ENCODE measurements at regions not wholly inside any gene's neighbourhood (a gene's known extent, or its start where the extent isn't known, plus 50 kb on each side); places are given as distances from the start of the nearest gene placed in this dataset.

DNA sequence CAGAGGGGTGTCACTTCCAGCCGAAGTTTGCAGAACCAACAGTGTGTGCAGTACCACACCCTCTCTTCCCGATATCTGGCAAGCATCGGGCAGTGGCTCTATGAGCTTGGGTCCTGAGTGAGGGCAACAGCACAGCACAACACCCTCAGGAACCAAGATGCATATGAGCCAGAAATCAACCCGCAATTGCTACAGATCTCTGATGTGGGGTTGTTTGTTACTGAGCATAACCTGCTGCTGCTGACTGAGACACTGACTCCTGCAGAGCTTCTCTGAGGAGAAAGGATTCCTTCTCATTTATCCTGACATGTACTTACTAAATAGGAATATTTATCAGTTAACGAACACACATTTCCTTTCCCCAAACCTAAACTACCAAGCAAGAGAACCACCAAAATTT, 218.3 kb downstream of the RBFOX3 start:
- DNase-seq: no peak

DNA sequence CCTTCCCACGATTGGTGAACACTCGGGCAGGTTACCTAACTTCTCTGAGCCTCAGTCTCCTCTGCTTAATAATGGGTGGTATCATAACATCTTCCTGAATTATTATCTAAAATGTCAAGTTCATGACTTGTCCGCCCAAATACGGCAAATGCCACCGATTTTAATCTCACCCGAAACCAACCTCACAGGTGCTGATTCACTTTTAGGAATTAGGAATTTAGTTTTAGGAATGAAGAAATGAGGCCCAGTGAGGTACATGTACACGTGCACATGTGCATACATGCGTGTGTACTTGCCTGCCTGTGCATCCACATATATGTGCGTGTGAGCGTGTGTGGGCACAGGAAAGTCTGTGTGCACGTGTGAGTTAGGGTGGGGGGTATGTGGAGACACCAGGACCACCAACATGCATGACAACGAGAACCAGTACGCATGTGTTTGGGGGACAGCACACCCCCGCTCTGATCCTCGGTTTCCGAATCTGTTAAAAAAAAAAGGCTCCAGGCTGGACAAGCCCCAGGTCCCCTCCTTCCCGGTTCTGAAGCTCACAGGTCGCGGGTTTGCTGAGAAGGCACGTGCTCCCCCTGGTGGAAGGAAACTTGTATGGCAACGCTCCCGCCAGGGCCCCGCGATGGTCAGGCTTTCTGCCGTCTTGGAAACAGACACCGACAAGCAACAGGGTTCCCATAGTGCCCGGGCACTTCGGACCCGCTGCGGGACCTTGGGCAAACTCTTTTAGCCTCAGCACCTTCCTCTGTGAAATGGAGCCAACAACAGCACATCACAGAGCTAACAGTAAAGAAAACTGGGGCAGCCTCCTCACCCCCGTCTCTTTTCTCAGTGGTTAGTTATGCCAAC, 219.2 kb downstream of the RBFOX3 start:
- peak; percentile 71 for DNase-seq

DNA sequence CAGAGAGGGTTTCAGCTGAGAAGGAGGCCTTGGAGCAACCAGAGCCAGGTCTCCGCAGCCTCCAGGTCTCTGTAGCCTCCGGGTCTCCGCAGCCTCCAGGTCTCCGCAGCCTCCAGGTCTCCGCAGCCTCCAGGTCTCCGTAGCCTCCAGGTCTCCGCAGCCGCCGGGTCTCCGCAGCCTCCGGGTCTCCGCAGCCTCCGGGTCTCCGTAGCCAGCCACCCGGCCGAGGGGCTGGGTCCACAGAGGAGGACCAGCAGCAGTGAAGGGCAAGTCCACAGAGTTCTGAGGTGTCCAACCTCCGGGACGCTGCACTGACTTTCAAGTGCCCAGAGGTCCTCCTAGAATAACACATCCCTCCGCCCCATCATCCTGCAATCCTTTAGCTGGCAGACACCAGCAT, 221.0 kb downstream of the RBFOX3 start:
- no peak for DNase-seq

DNA sequence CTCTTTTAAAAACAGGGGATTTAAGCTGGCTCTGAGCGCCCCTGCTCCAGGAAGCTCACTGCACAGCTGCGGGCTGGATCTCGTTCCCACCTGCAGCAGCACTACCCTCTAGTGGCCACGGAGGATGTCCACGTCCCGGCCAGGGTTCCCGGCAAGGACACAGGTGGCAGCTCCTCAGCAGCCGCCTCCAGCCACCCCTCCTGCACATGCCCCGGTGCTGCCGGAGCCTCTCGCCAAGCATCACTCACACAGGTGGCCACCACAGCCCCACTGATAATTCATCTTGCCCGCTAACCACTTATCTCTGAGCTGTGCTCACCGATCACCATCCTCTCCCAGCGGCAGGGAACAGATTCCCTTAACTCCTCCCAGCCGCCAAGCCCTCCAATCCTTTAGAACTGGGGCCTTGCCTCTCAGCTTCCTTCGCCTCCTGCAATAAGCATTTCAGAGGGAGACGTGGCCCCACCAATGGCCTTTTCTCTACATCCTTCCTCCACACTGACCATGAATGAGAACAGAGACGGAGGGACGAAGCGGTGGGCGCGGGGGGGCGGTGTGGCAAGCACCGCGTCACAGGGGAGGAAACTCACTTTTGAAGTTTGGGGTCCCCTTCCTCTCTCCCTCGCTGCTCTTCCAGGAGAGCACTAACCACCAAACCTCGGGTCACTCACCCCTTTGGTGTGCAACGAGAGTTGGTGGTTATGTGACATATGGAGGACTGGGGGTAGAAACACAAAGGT, 222.1 kb downstream of the RBFOX3 start:
- DNase-seq: no peak

DNA sequence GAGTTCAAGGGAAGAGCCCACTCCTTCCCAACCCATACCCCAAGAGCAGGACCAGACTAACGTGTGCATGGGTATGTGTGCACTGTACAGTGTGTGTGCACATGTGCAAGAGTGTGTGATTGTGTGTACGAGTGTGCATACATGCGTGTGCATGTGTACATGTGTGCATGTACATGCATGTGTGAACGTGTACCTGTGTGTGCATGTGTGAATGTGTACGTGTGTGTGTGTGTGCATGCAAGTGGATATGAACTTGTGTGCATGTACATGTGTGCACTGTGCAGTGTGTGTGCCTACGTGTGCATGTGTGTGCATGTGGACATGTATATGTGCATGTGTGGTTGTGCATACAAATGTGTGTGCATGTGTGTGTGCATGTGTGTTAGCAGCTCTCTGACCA, 223.1 kb downstream of the RBFOX3 start:
- no peak for DNase-seq

DNA sequence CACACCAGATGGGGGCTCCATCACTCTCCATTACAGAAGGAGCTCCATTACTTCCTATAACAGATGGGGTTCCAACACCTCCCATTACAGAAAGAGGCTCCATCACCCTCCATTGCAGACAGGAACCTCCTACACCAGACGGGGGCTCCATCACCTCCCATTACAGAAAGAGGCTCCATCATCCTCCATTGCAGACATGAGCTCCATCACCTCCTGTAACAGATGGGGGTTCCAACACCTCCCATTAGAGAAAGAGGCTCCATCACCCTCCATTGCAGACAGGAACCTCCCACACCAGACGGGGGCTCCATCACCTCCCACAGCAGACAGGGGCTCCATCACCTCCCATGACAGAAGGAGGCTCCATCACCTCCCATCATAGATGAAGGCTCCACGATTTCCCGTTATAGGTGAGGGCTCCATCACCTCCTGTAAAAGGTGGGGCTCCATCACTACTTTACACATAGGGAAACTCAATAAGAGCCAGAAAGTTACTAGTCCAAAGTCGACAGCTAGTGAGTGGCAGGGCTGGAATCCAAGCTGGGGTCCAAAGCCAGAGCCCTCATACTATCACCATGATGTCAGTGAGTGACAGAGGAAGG, 224.8 kb downstream of the RBFOX3 start:
- DNase-seq: no peak

DNA sequence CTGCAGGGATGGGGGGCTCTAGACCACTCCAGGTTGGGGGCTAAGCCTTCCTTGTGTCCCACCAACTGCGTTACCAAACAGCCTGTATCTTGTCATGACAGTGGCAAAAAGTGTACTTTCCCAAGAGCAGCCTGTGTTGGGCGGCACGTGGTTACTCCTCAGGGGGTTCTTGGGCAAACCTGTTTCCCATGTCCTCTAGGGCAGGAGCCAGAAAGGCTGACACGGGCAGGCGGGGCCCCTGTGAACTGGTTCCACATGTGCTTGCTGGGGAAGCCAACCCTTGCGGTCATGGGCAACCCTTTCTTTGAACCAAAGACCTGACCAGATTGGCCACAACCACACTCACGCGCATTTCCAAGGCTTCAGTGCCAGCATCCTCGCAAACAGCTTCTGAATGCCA, 228.5 kb downstream of the RBFOX3 start:
- no peak for DNase-seq

DNA sequence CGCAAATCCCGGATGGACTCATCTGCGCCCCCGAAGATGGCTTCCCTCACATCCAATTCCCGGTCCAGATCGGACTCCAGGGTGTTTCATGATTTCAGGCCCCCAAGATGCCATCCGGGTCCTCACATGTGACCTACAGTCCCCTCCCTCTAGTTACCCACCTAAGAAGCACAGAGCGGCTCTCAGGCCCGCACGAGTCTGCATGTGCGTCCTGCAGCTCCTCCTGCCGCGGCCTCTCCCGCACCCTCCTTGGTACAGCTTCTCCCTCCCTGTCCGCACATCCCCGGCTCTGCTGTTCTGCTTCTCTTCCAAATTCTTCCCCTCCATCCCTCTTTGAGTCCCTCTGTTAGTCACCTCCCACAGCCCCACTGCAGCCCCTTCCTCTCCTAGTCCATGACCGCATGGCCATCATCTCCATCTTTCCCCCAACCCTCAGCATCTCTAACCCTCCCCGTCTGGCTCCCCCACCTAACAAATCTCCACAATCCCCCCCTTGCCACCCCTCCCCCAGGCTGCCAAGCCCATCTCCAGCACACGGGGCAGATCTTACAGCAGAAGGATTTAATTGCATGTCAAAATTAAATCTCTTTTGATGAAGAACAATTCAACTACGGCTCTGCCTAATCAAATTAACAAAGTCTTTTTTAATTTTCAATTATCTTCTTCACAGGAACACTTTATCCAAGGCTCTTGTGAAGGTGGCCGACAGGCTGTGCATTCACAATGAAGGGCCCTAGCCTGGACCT, 231.0 kb downstream of the RBFOX3 start:
- DNase-seq: no peak

DNA sequence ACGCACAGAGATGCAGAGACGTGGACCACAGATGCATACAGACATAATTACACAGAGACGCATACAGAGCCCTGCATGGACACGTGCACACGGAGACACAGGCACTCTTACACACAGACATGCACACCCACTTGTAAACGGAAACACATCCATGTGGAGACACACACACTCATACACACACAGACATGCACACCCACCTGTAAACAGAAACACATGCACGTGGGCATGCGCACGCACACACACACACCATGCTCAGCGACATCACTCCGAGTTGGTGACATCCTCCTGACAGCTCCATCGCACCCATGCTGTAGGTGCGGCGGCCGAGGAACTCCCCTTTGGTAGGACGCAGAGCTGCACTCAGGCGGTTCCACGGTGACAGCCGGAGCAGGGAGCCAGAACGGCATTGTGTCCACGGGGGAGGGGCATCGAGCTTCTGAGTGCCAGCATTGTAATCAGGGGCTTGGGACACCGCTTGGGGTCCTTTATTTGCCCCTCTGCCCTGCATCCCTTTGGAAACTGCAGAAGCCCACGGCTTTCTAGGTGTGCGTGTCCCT, 233.5 kb downstream of the RBFOX3 start:
- no peak for DNase-seq

DNA sequence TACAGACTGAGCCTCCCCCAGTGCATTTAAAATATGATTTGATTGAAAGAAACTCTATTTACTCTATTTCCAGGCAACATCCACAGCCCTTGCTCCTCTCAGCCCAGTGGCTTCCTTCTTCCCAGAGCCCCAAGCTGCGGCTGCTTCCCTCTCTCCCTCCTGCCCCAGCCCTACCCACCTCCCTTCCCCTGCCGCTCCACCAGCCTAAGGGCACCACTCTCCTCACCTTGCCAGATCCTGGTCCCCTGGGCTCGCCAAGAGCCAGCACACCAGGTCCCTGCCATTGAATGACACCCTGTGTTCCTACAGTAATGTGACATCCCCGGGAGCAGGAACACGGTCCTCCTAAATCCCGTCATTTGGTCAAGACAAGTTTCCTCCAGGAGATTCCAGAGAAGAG, 236.0 kb downstream of the RBFOX3 start:
- DNase-seq: no peak

DNA sequence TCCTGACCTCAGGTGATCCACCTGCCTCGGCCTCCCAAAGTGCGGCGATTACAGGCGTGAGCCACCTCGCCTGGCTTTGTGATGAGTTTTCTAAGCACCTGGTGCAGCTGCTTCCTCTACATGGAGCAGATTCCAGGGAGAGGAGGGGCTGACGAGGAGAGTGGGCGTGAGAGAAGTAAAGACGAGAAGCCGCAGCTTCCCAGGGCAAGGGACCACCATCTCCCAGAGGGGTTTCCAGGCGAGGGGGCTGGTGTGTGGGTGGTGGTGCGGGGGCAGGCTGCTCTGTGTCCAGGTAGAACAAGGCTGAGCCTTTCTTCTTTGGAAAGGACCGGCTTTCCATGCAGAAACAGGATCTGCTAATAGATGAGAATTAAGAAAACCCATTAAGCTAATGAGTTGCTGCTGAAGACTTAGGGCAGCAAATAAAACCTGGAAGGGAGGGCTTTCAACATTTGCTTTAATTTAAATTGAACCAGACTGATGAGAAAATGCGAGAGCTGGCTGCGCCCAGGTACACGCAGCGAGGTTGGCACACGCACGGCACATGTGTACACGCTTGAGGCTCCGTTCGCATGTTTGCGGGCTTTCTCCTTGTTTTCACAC, 236.7 kb downstream of the RBFOX3 start:
- no peak for DNase-seq

DNA sequence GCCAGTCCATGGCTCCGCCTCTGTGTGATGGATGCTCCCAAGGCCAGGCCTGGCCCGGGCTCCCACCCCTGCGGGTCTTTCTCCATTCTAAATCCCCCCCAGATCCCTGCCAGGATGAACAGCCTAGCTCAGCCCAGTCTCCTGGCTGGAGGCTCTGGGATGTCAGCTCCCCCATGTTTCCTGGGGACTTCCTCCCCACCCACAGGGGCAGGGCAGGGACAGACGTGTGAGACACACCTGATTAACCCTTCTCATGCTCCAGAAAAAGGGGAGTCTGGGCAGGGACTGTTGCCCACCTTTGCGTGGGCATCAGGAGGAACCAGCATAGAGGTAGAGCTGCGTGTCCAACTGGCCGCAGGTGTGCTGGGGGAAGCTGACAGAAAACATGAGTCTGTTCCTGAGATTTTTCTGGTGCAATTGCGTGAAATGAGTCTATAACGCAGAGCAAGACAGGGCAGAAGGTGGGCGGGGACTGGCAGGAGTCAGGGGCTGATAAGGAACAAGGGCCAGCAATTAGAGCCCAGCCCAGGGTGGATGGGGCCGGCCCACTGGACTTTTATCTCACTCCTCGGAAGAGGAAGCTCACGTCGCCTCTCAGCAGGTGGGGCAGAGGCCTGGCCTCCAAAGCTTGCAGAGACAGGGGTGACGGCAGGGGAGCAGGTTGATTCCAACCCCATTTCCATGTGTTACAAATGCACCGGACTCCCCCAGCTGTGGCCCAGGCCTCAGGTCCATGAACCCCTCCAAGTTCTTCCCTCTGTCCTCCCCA, 238.2 kb downstream of the RBFOX3 start:
- no peak for DNase-seq

DNA sequence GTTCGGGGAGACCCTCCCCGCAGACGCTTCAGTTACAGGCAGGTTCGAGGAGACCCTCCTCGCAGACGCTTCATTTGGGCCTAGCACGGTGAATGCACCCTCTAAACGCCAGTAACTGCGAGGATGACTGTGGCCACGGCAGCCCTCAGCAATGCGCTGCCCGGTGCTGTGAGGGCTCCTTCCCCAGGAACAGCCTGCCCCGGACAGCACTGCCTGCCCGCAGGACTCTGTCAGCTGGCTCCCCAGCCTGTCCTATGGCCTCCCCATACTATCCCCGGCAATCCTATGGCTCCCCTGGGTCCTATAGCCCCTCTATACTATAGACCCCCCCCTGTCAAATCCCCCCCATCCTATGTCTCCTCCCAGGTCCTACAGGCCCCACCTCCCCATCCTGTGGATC, 238.9 kb downstream of the RBFOX3 start:
- no peak for DNase-seq

DNA sequence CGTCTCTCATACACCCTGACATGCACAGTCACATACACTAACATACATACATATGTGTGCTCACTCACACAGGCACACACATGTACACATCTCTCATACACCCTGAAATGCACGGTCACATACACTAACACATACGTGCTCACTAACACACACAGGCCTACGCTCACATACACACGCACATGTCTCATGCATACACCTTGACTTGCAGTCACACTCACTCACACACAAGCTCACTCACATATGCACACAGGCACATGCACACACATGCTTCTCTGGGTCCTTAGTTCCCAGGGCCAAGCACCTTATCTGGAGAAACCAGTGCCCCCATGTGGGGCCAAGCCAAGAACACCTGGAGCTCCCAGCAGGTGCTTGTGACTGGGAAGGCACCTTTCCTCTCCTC, 240.3 kb downstream of the RBFOX3 start:
- no peak for DNase-seq

DNA sequence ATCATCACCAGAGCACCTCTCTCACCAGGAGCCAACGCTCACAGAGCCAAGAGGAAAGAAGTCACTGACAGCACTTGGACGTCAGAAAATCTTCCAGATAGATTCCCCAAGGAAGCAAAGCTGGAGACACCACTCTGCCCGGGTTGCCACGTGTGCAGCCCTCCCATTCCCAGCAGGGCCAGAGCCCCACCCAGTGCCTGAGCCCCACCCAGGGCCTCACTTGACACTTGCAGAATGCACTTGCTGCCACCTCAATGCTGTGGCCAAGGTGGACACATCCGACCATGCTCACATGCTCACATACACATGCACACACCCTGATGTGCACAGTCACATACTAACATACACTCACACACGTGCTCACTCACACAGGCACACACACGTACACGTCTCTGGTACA, 240.7 kb downstream of the RBFOX3 start:
- no peak for DNase-seq

DNA sequence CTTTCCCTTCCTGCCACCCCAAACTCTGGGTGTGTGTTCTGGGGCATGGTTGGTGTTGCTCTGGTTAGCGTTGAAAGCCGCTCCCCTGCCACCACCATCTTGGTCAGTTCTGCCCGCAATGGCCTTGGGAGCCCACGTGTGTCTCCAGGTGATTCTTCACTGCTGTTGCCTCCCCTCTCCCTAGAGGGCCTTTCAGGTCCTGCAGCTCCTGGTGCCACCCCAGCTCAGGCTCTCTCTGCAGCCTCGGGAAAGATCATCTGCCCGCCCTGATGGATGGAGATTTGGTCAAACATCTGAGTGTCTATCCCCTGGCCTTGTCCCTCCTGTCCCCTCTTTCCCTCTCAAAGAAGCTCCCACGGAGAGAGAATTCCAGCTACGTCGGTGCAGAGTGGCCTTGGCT, 241.3 kb downstream of the RBFOX3 start:
- no peak for DNase-seq

DNA sequence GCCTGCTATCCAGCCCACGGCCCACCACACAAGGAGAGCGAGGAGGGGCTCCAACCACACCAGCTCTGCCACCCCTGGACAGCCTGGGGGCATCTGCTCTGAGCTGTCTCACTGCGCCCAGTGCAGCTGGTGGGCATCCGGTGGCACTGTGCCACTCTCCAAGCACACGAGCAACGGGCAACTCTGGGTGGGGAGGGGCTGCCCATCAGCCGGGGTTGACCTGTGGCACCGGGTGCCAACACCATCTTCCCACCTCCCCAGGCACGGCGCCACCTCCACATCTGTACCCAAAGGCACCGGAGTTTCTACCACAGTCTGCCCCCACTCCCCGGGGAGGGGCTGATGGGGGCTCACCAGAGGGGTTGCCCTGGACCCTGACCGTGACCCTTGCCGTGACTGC, 241.8 kb downstream of the RBFOX3 start:
- no peak for DNase-seq

DNA sequence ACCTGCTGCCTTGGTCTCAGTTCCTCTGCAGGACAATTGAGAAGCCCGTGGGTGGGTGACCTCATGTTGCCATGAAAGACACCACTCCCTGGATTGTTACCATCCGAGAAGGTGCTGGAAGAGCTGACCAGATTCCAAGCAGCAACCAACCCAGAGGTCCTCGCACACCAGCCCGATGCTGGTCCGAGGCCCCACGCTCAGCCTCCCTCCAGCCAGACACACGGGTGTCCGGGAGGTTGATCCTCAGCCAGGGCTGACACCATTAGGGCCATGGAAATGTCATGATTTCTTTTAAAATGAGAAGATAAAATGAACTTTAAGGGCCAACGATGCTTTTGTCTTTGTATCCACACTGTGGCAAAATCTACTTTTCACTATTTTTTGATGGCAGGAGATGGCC, 242.3 kb downstream of the RBFOX3 start:
- no peak for DNase-seq

DNA sequence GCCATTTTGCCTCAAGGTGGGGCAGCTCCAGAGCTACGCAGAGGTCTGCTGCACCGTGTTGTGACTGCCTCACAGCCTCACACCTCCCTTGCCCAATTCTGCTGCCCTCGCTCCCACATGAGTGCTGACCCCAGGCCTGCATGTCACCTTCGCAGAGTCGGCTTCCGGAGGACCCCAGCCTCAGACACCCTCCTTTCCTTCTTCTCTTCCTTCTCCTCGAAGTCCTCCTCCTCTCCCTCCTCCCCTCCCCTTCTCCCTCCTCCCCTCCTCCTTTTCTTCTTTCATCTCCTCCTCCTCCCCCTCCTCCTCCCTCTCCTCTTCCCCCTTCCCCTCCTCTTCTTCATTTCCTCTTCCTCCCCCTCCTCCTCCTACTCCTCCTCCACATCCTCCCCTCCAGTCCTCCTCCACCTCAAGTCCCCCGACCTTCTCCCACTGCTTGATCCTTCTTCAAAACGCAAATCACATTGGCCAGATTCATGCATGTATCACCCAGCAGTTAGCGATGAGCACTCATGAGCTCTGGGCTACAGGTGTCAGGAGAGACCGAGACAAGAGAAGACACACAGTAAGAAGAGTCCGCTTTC, 243.8 kb downstream of the RBFOX3 start:
- DNase-seq: no peak

DNA sequence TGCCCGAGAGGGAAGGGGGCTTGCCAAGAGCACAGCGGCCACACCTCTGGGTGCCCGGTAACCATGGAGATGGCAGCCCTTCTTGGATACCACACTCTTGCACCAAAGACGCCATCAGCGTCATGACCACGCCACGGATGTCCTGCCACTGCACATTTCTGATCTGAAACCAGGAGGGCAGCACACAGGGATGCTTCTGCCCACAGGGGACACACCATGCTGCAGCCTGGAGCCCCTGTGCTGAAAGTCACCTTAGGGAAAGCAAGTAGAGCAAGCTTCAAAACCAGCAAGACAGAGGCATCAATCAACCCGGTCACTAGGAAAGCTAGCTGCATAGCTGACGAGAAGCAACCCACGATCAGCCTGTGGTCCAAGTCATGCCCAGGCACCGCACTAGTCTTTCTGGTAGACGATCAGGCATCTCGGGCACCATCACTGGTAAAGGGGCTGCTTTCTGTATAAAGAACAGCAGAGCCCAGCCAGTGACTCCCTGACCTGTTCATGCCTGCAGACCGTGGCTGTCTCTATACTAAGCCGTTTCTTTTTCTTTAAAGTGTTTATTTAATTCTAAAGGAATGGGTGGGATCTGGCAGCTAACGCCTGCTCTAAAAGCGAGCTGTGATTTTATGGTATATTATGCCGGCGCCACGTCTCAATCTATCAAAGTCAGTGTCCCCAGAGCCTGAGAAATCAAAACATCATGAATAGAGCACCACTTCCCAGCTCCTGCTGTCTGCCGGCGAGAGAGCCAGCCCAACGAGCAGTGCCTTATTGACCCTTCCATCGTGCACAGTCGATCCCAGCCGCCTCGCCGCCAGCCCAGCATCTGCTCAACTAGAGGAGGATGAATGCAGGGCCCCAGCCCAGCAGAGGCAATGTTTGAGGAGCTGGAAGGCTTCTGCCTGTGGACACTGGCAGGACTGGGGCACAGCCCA, 244.7 kb downstream of the RBFOX3 start:
- DNase-seq: no peak

Data from activated T-cell treated with anti-CD3 and anti-CD28 coated beads, Interleukin-2, amount 50 U/mL, for 1 hour (primary cell).